ENCODE measurements at regions not wholly inside any gene's neighbourhood (a gene's known extent, or its start where the extent isn't known, plus 50 kb on each side); places are given as distances from the start of the nearest gene placed in this dataset.
"Not testable (repeated sequence)": the region's sequence is repeated elsewhere in the genome, so short reads cannot be mapped to it uniquely, and the experiment has no call there.

DNA sequence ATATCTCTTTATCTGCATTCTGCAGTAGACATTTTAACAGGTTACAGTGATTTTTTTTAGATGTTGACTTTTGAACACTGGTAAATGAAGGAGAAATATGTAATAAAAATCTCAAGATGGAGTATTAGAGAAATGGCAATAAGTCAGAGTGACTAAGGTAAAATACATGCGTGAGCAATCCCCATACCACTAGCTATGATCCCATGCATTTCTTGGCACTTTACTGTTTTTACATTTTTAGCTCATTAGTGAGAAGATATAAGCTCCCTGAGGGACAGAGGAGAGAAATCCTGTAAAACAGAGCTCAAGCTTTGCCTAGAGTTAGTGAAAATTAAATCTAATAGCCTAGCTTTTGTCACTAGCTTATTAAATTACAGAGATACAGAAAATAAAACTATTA lies 181.9 kb upstream of the TRPM3 start:
- TF ChIP-seq, protein P1, sequence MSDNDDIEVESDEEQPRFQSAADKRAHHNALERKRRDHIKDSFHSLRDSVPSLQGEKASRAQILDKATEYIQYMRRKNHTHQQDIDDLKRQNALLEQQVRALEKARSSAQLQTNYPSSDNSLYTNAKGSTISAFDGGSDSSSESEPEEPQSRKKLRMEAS (IDR thresholded peaks at IDR 0.05; ENCODE audit: low read depth, low read length) = no peak
- TF ChIP-seq, protein P2, sequence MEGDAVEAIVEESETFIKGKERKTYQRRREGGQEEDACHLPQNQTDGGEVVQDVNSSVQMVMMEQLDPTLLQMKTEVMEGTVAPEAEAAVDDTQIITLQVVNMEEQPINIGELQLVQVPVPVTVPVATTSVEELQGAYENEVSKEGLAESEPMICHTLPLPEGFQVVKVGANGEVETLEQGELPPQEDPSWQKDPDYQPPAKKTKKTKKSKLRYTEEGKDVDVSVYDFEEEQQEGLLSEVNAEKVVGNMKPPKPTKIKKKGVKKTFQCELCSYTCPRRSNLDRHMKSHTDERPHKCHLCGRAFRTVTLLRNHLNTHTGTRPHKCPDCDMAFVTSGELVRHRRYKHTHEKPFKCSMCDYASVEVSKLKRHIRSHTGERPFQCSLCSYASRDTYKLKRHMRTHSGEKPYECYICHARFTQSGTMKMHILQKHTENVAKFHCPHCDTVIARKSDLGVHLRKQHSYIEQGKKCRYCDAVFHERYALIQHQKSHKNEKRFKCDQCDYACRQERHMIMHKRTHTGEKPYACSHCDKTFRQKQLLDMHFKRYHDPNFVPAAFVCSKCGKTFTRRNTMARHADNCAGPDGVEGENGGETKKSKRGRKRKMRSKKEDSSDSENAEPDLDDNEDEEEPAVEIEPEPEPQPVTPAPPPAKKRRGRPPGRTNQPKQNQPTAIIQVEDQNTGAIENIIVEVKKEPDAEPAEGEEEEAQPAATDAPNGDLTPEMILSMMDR (IDR thresholded peaks at IDR 0.05; ENCODE audit: low read depth, low read length) = no peak
- TF ChIP-seq POLR2A (IDR thresholded peaks at IDR 0.05; ENCODE audit: extremely low read depth, insufficient read length) (no peak), MYC (IDR thresholded peaks at IDR 0.05; ENCODE audit: low read depth, low read length) (no peak)
- DNase-seq (ENCODE audit: low read depth) = no peak
- H3K4me3 ChIP-seq (ENCODE audit: low read depth, low read length) = no peak overlapping the region

DNA sequence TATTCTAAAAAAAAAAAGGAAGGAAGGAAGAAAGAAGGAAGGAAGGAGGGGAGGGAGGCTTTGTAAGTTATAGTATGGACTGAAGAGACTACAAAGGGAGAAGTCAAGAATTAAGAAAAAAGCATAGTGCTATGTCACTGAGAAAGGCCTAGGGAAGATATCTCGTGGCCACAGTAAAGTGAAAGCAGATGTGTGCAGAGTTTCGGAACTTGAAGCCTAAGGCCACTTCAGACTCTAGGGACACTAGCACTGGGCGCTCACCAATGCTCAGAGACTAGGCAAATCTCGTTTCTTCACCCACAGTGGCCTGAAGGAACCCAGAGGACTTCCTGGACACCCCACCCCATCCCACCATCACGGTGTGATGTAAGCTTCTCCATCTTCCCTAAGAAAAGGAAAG lies 181.4 kb upstream of the TRPM3 start:
- no peak for DNase-seq (ENCODE audit: low read depth)
- H3K4me3 ChIP-seq (ENCODE audit: low read depth, low read length) = no peak overlapping the region
- TF ChIP-seq, protein P2 (IDR thresholded peaks at IDR 0.05; ENCODE audit: low read depth, low read length) = no peak
- TF ChIP-seq, protein P1 (IDR thresholded peaks at IDR 0.05; ENCODE audit: low read depth, low read length) = no peak

DNA sequence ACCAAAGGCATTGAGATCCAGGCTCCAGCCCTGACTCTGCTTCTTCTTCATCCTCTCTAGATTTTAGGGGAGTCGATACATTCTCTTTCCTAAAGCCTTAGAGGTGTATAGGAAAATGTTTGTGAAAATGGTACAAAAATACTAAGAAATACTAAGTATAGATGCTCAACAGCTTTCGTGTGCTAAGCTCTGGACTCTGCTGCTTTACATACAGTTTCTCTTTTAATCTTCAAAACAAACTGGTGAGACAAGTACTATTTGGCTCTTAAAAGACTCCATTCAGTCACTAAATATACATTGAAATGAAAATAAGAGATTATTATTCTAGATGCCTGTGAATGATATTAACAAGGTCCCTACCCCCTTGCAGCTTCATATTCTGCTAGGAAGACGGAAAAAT lies 174.5 kb upstream of the TRPM3 start:
- H3K4me3 ChIP-seq (ENCODE audit: low read depth, low read length) = no peak overlapping the region
- DNase-seq (ENCODE audit: low read depth) = no peak
- TF ChIP-seq MYC (IDR thresholded peaks at IDR 0.05; ENCODE audit: low read depth, low read length) (no peak), POLR2A (IDR thresholded peaks at IDR 0.05; ENCODE audit: extremely low read depth, insufficient read length) (no peak)
- TF ChIP-seq, protein P2 (IDR thresholded peaks at IDR 0.05; ENCODE audit: low read depth, low read length) = no peak
- TF ChIP-seq, protein P1 (IDR thresholded peaks at IDR 0.05; ENCODE audit: low read depth, low read length) = no peak

DNA sequence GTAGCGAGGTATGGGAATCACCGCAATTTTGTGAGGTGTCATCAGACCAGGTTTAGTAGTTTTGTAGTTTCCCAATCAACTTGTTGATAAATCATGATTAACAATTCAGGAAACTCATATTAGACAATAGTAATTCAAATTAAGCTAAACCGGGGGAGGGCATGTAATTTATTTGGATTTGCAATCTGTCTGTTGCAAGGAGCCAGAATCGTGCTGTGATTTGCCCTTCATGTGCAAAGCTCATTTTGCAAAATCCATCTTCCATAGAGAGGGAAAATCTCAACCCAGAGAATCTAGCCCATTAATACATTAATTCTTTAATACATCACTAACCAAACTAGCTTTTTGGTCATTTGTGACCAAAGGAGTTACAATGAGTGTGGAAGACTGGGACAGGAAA lies 164.7 kb upstream of the TRPM3 start:
- DNase-seq (ENCODE audit: low read depth) = no peak
- TF ChIP-seq, protein P2 (IDR thresholded peaks at IDR 0.05; ENCODE audit: low read depth, low read length) = no peak
- TF ChIP-seq MYC (IDR thresholded peaks at IDR 0.05; ENCODE audit: low read depth, low read length) (no peak), POLR2A (IDR thresholded peaks at IDR 0.05; ENCODE audit: extremely low read depth, insufficient read length) (no peak)
- TF ChIP-seq, protein P1 (IDR thresholded peaks at IDR 0.05; ENCODE audit: low read depth, low read length) = no peak
- H3K4me3 ChIP-seq (ENCODE audit: low read depth, low read length) = no peak overlapping the region

DNA sequence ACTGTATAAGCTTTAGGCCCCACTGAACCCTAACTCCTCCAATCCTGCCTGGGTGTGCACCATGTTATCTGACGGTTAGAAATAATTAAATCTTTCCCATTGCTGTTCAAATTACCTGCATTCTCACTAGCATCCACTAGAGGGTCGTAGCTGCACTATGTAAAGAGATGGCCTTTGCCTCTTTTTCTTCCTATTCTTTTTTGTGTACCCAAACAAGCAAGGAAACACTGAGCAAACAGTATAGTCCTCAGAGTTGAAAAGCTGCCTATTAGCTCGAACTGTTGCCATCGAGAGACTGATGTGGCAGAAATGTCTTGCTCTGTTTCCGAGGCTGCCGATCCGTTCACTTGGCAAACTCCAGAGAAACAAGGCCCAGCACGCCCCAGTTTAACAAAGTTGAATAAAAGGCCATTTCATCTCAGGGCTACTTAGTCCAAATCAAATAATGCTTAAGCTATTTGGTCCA lies 163.8 kb upstream of the TRPM3 start:
- peak; percentile 42 for DNase-seq (ENCODE audit: low read depth)
- no peak overlapping the region for H3K4me3 ChIP-seq (ENCODE audit: low read depth, low read length)
- TF ChIP-seq, protein P1 (IDR thresholded peaks at IDR 0.05; ENCODE audit: low read depth, low read length) = no peak
- TF ChIP-seq, protein P2 (IDR thresholded peaks at IDR 0.05; ENCODE audit: low read depth, low read length) = peak; percentile 57

DNA sequence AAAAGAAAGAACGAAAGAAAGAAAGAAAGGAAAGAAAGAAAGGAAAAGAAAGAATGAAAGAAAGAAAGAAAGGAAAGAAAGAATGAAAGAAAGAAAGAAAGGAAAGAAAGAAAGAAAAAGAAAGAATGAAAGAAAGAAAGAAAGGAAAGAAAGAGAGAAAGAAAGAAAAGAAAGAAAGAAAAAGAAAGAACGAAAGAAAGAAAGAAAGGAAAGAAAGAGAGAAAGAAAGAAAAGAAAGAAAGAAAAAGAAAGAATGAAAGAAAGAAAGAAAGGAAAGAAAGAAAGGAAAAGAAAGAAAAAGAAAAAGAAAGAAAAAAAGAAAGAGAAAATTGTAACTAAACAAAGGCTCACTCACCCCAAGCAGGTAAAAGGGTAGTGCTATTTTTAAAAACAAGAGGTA lies 160.7 kb upstream of the TRPM3 start:
- not testable (repeated sequence) for H3K4me3 ChIP-seq (ENCODE audit: low read depth, low read length); DNase-seq (ENCODE audit: low read depth)

Data from NB4 (cell line).